ENCODE measurements at regions not wholly inside any gene's neighbourhood (a gene's known extent, or its start where the extent isn't known, plus 50 kb on each side); places are given as distances from the start of the nearest gene placed in this dataset.

DNA sequence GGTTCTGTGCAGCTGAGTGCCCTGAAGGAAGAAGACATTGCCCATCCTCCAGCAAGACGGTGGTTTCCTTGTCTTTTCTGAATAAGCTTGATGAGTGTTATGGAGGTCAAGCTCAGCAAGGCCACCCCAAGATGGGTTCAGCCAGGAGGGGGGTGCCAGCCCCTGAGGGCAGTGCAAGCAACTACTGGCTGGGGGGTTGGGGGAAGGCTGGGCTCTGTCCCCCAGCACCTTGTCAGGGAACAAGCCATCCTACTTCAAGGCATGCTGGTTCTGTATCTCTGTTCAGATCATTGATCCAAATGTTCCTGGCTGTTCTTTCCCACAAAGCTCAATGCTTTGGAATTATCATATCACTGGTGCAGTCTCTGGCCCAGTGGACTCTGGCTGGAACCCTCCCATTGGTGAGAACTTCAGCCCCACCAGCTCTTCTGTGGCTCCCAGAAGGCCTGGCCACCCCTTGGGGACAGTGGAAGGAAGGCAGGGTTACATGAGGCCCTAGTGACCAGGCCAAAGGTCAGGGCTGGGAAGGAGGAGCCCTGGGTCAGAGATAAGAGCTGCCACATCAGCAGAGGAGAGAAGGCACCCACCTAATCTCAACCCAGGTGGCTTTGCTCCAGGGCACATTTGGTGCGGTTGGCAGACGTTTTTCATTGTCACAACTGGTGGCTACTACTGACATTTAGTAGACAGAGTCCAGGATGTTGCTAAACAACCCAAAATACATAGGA lies 280.2 kb downstream of the IRX2 start (continued):
- TF ChIP-seq, protein P1, sequence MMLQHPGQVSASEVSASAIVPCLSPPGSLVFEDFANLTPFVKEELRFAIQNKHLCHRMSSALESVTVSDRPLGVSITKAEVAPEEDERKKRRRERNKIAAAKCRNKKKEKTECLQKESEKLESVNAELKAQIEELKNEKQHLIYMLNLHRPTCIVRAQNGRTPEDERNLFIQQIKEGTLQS (IDR thresholded peaks at IDR 0.05; ENCODE audit: insufficient read depth, low read depth, low read length), result no peak
- TF ChIP-seq SRF (IDR thresholded peaks at IDR 0.05; ENCODE audit: low read depth, low read length), result no peak

Measured in H1 (cell line).